GM08714 (cell line): ENCODE measurements at regions not wholly inside any gene's neighbourhood (a gene's known extent, or its start where the extent isn't known, plus 50 kb on each side); places are given as distances from the start of the nearest gene placed in this dataset.
"Not testable (repeated sequence)": the region's sequence is repeated elsewhere in the genome, so short reads cannot be mapped to it uniquely, and the experiment has no call there.

Experiments used
- H3K4me3 ChIP-seq: fragments of 200-500 bp; sonication (Bioruptor generic); 2 replicates; pipeline ENCODE4 v1.5.1; 2014; ENCODE audit warnings: mild to moderate bottlenecking, low read length, inconsistent platforms
- ZNF274 ChIP-seq: IDR thresholded peaks from 2 replicates; pipeline ENCODE4 v1.6.1; 2012; ENCODE audit warnings: mild to moderate bottlenecking, low read depth, low read length

GRCh38 chr2:47964277-47964676 lies 58.0 kb upstream of the FBXO11 start:
- H3K4me3 ChIP-seq, result no peak overlapping the region
- TF ChIP-seq ZNF274, result no peak

GRCh38 chr2:47964722-47965434 lies 58.6 kb upstream of the FBXO11 start:
- no peak for TF ChIP-seq ZNF274

GRCh38 chr2:47976728-47977127 lies 70.4 kb upstream of the FBXO11 start:
- not testable (repeated sequence) for H3K4me3 ChIP-seq

More at GRCh38 chr2:47964722-47965434, 58.6 kb upstream of the FBXO11 start:
- no peak overlapping the region for H3K4me3 ChIP-seq

GRCh38 chr2:47984041-47984440 lies 77.7 kb upstream of the FBXO11 start:
- TF ChIP-seq ZNF274, result no peak
- no peak overlapping the region for H3K4me3 ChIP-seq

GRCh38 chr2:47990503-47990902 lies 84.2 kb upstream of the FBXO11 start:
- no peak overlapping the region for H3K4me3 ChIP-seq
- TF ChIP-seq ZNF274, result no peak

- no peak for TF ChIP-seq ZNF274
- no peak overlapping the region for H3K4me3 ChIP-seq
These were observed 86.4 kb upstream of the FBXO11 start for GRCh38 chr2:47992671-47993070.

GRCh38 chr2:47996808-47997207 lies 90.5 kb upstream of the FBXO11 start:
- TF ChIP-seq ZNF274, result no peak
- H3K4me3 ChIP-seq, result no peak overlapping the region

GRCh38 chr2:47999512-47999911 lies 93.2 kb upstream of the FBXO11 start:
- no peak for TF ChIP-seq ZNF274
- H3K4me3 ChIP-seq, result no peak overlapping the region

- H3K4me3 ChIP-seq, result no peak overlapping the region
- no peak for TF ChIP-seq ZNF274
These were observed 95.2 kb upstream of the FBXO11 start for GRCh38 chr2:48001498-48001897.

- no peak for TF ChIP-seq ZNF274
- no peak overlapping the region for H3K4me3 ChIP-seq
These were observed 99.8 kb upstream of the FBXO11 start for GRCh38 chr2:48006094-48006493.

- no peak overlapping the region for H3K4me3 ChIP-seq
- no peak for TF ChIP-seq ZNF274
These were observed 101.5 kb upstream of the FBXO11 start for GRCh38 chr2:48007699-48008268.

- no peak for TF ChIP-seq ZNF274
- no peak overlapping the region for H3K4me3 ChIP-seq
These were observed 103.0 kb upstream of the FBXO11 start for GRCh38 chr2:48009256-48009655.

- no peak overlapping the region for H3K4me3 ChIP-seq
- no peak for TF ChIP-seq ZNF274
These were observed 109.1 kb upstream of the FBXO11 start for GRCh38 chr2:48015421-48015820.

- TF ChIP-seq ZNF274, result no peak
- H3K4me3 ChIP-seq, result no peak overlapping the region
These were observed 110.1 kb upstream of the FBXO11 start for GRCh38 chr2:48016225-48017019.

GRCh38 chr2:48017136-48017535 lies 110.8 kb upstream of the FBXO11 start:
- H3K4me3 ChIP-seq, result no peak overlapping the region
- TF ChIP-seq ZNF274, result no peak
